NCI-H446 (cell line): ENCODE measurements at regions not wholly inside any gene's neighbourhood (a gene's known extent, or its start where the extent isn't known, plus 50 kb on each side); places are given as distances from the start of the nearest gene placed in this dataset.

Experiments used
- DNase-seq, 2 experiments: peaks; one replicate each; lab custom pipeline; 2025; lab: John Stamatoyannopoulos, UW

- no peak for DNase-seq
Observed at GRCh38 chr1:43008115-43009060, 49.7 kb upstream of the SLC2A1 start.
